Neural progenitor cell (in vitro differentiated cells): ENCODE measurements at regions not wholly inside any gene's neighbourhood (a gene's known extent, or its start where the extent isn't known, plus 50 kb on each side); places are given as distances from the start of the nearest gene placed in this dataset.
"Not testable (repeated sequence)": the region's sequence is repeated elsewhere in the genome, so short reads cannot be mapped to it uniquely, and the experiment has no call there.

Experiments
- DNase-seq: peaks from one replicate; pipeline ENCODE4 v3.0.0-alpha.2; 2016; ENCODE audit warnings: low spot score
- H2AFZ ChIP-seq: fragments of 200-600 bp; sonication (generic); replicated peaks from 2 replicates; pipeline ENCODE4 v1.6.1; 2016; ENCODE audit warnings: antibody characterized with exemption
- H3F3A ChIP-seq: fragments of 200-600 bp; sonication (generic); 2 replicates; pipeline ENCODE4 v1.6.1; 2016; ENCODE audit warnings: antibody characterized with exemption, low read depth
- H3K27ac ChIP-seq: fragments of 200-600 bp; sonication (generic); 2 replicates; pipeline ENCODE4 v1.5.1; 2016; ENCODE audit warnings: mild to moderate bottlenecking
- H3K27me3 ChIP-seq: fragments of 200-600 bp; sonication (generic); 2 replicates; pipeline ENCODE4 v1.6.1; 2016; ENCODE audit warnings: mild to moderate bottlenecking, moderate library complexity
- H3K36me3 ChIP-seq: fragments of 200-600 bp; sonication (generic); 2 replicates; pipeline ENCODE4 v1.5.1; 2016
- H3K4me1 ChIP-seq: fragments of 200-600 bp; sonication (generic); 2 replicates; pipeline ENCODE4 v1.6.1; 2016; ENCODE audit warnings: mixed run types
- H3K4me2 ChIP-seq: fragments of 200-600 bp; sonication (generic); 2 replicates; pipeline ENCODE4 v1.6.1; 2016
- H3K4me3 ChIP-seq: fragments of 200-600 bp; sonication (generic); 2 replicates; pipeline ENCODE4 v1.5.1; 2016
- H3K79me2 ChIP-seq: fragments of 200-600 bp; sonication (generic); 2 replicates; pipeline ENCODE4 v1.6.1; 2016; ENCODE audit warnings: low read depth
- H3K9ac ChIP-seq: fragments of 200-600 bp; sonication (generic); 2 replicates; pipeline ENCODE4 v1.6.1; 2016
- H3K9me3 ChIP-seq: fragments of 200-600 bp; sonication (generic); 2 replicates; pipeline ENCODE4 v1.5.1; 2016; ENCODE audit warnings: low read depth
- H4K20me1 ChIP-seq: fragments of 200-600 bp; sonication (generic); 2 replicates; pipeline ENCODE4 v1.6.1; 2016; ENCODE audit warnings: low read depth
- H3K27ac Mint-ChIP-seq: 3 replicates; pipeline ENCODE4 v1.8.0; 2021; ENCODE audit warnings: mixed read lengths
- H3K27me3 Mint-ChIP-seq: 2 replicates; pipeline ENCODE4 v1.8.0; 2022; ENCODE audit warnings: low read depth, mild to moderate bottlenecking, inconsistent platforms, moderate library complexity, mixed read lengths; ENCODE audit not compliant: insufficient read depth
- H3K36me3 Mint-ChIP-seq: 3 replicates; pipeline ENCODE4 v1.8.0; 2021; ENCODE audit warnings: mixed read lengths
- H3K4me1 Mint-ChIP-seq: 3 replicates; pipeline ENCODE4 v1.8.0; 2021; ENCODE audit warnings: mixed read lengths
- H3K4me3 Mint-ChIP-seq: 3 replicates; pipeline ENCODE4 v1.8.0; 2021; ENCODE audit warnings: mild to moderate bottlenecking, moderate library complexity, mixed read lengths
- H3K9me3 Mint-ChIP-seq: 3 replicates; pipeline ENCODE4 v1.8.0; 2020; ENCODE audit warnings: mixed read lengths
- CTCF ChIP-seq: fragments of 200-600 bp; sonication (generic); IDR thresholded peaks from 2 replicates; pipeline ENCODE4 v1.5.1; 2017; ENCODE audit warnings: antibody characterized with exemption, mild to moderate bottlenecking
- EZH2 ChIP-seq: fragments of 200-600 bp; sonication (generic); IDR thresholded peaks from 2 replicates; pipeline ENCODE4 v1.6.1; 2017; ENCODE audit warnings: antibody characterized with exemption, mild to moderate bottlenecking, moderate library complexity
- EZH2phosphoT487 ChIP-seq: fragments of 200-600 bp; sonication (generic); IDR thresholded peaks from 2 replicates; pipeline ENCODE4 v1.6.1; 2017; ENCODE audit warnings: antibody characterized with exemption

- H3F3A ChIP-seq: no peaks in the 10 kb centered on the region
- no peak overlapping the region for H3K4me2 ChIP-seq
- H3K79me2 ChIP-seq: no peaks in the 10 kb centered on the region
- no peak overlapping the region for H3K27ac Mint-ChIP-seq
- no peak overlapping the region for H3K9ac ChIP-seq
- no peaks in the 10 kb centered on the region for H4K20me1 ChIP-seq
- TF ChIP-seq EZH2 (no peak), CTCF (no peak), EZH2phosphoT487 (no peak)
- no peak for DNase-seq
- peaks cover 10% of the 10 kb centered on the region for H3K4me1 ChIP-seq
- no peak overlapping the region for H3K4me3 ChIP-seq
- peaks cover 5% of the 10 kb centered on the region for H3K4me1 Mint-ChIP-seq
- no peaks in the 10 kb centered on the region for H3K9me3 ChIP-seq
- H3K27me3 Mint-ChIP-seq: no peaks in the 10 kb centered on the region
- no peaks in the 10 kb centered on the region for H3K9me3 Mint-ChIP-seq
- H3K36me3 Mint-ChIP-seq: no peaks in the 10 kb centered on the region
- H3K36me3 ChIP-seq: no peaks in the 10 kb centered on the region
- H3K27me3 ChIP-seq: no peaks in the 10 kb centered on the region
- no peak overlapping the region for H3K4me3 Mint-ChIP-seq
- no peak overlapping the region for H3K27ac ChIP-seq
- no peak overlapping the region for H2AFZ ChIP-seq
These were observed 73.4 kb upstream of the RAPGEF2 start for GRCh38 chr4:159029481-159029880.

GRCh38 chr4:159030297-159030696 is 72.6 kb upstream of the RAPGEF2 start:
- H3K4me1 Mint-ChIP-seq, DNase-seq, H3K9ac ChIP-seq, H3K9me3 ChIP-seq, H3K27ac Mint-ChIP-seq, H3K4me3 ChIP-seq, H3K4me3 Mint-ChIP-seq, H3K36me3 ChIP-seq, H3K27me3 Mint-ChIP-seq, H3F3A ChIP-seq, H4K20me1 ChIP-seq, H3K36me3 Mint-ChIP-seq, H3K79me2 ChIP-seq, H2AFZ ChIP-seq, H3K4me1 ChIP-seq, H3K4me2 ChIP-seq, H3K27ac ChIP-seq, H3K9me3 Mint-ChIP-seq, H3K27me3 ChIP-seq: not testable (repeated sequence)

GRCh38 chr4:159035570-159035969 is 67.3 kb upstream of the RAPGEF2 start:
- H3K27me3 Mint-ChIP-seq: no peaks in the 10 kb centered on the region
- Histone ChIP-seq H3K4me2 (no peak overlapping the region), H3K27me3 (no peaks in the 10 kb centered on the region), H3F3A (peaks cover 7% of the 10 kb centered on the region), H3K79me2 (no peaks in the 10 kb centered on the region), H3K4me3 (no peak overlapping the region), H3K9ac (no peak overlapping the region), H4K20me1 (no peaks in the 10 kb centered on the region), H3K27ac (no peak overlapping the region), H3K4me1 (peaks cover 20% of the 10 kb centered on the region), H3K36me3 (no peaks in the 10 kb centered on the region), H2AFZ (no peak overlapping the region), H3K9me3 (no peaks in the 10 kb centered on the region)
- DNase-seq: no peak
- H3K4me3 Mint-ChIP-seq: no peak overlapping the region
- H3K4me1 Mint-ChIP-seq: peaks cover 13% of the 10 kb centered on the region
- TF ChIP-seq EZH2phosphoT487: no peak
- TF ChIP-seq EZH2: no peak
- TF ChIP-seq CTCF: no peak
- no peaks in the 10 kb centered on the region for H3K36me3 Mint-ChIP-seq
- no peaks in the 10 kb centered on the region for H3K9me3 Mint-ChIP-seq
- H3K27ac Mint-ChIP-seq: no peak overlapping the region

GRCh38 chr4:159038536-159038935 is 64.3 kb upstream of the RAPGEF2 start:
- Histone ChIP-seq H4K20me1 (no peaks in the 10 kb centered on the region), H3K9ac (no peak overlapping the region), H3K4me1 (peaks cover 23% of the 10 kb centered on the region), H3K4me3 (no peak overlapping the region), H3K27ac (no peak overlapping the region), H3K9me3 (no peaks in the 10 kb centered on the region), H3K4me2 (no peak overlapping the region), H2AFZ (no peak overlapping the region), H3K27me3 (no peaks in the 10 kb centered on the region), H3F3A (peaks cover 7% of the 10 kb centered on the region), H3K36me3 (no peaks in the 10 kb centered on the region), H3K79me2 (no peaks in the 10 kb centered on the region)
- Mint-ChIP-seq H3K36me3 (no peaks in the 10 kb centered on the region), H3K27ac (peak overlapping the region; percentile 7), H3K9me3 (no peaks in the 10 kb centered on the region), H3K4me3 (no peak overlapping the region), H3K4me1 (peaks cover 14% of the 10 kb centered on the region), H3K27me3 (no peaks in the 10 kb centered on the region)
- DNase-seq: no peak
- TF ChIP-seq EZH2phosphoT487 (no peak), CTCF (no peak), EZH2 (no peak)
